Hepatocyte (in vitro differentiated cells): ENCODE measurements at regions not wholly inside any gene's neighbourhood (a gene's known extent, or its start where the extent isn't known, plus 50 kb on each side); places are given as distances from the start of the nearest gene placed in this dataset.

Source experiments
- CTCF ChIP-seq: fragments of 200-600 bp; sonication (generic); IDR thresholded peaks from 2 replicates; pipeline ENCODE4 v1.5.1; 2016; ENCODE audit warnings: antibody characterized with exemption, mild to moderate bottlenecking; ENCODE audit not compliant: poor library complexity
- EZH2 ChIP-seq: fragments of 200-600 bp; sonication (generic); IDR thresholded peaks from 2 replicates; pipeline ENCODE4 v1.6.1; 2016; ENCODE audit warnings: antibody characterized with exemption, mild to moderate bottlenecking, borderline replicate concordance

- TF ChIP-seq CTCF (no peak), EZH2 (no peak)
These were observed 278.4 kb downstream of the PTPRC start for GRCh38 chr1:198917226-198917625.
